ENCODE measurements at regions not wholly inside any gene's neighbourhood (a gene's known extent, or its start where the extent isn't known, plus 50 kb on each side); places are given as distances from the start of the nearest gene placed in this dataset.
"Not testable (repeated sequence)": the region's sequence is repeated elsewhere in the genome, so short reads cannot be mapped to it uniquely, and the experiment has no call there.

DNA sequence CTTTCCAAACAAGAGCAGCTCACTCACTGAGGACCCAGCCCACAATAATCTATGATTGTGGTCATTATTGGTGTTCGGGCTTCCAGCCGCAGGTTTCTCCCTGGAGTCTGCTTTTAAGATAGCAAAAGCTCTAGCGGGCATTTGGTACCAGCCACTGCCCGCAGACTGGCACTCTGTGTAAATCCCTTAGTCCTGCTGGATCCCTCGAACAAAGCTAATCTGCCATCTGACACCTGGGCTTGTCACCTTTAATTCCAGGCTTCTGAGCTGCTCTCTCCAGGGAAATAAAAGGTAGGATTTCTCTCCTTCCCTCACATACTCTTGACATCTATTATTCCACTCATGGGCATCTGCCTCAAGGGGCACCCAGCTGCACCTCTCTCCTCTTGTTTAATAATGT, 158.7 kb downstream of the PDCD6IP start:
- DNase-seq: no peak

DNA sequence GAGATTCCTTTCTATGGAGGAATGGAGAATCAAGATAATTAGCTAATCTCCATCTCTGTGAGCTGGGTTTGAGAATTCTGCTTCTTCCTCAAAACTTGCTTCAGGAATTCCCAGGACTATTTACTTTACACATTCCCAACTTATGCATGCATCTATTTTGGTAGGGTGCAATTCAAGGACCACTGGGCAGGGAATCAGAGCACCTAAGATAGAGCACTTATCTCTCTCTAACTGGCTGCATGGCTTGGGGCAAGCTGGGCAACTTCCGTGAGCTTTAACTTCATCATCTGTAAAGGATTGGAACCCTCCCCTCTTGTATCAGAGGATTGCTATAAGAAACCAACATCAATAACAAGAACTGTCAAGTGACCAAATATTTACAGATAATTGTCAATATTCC, 160.2 kb downstream of the PDCD6IP start:
- no peak for DNase-seq

DNA sequence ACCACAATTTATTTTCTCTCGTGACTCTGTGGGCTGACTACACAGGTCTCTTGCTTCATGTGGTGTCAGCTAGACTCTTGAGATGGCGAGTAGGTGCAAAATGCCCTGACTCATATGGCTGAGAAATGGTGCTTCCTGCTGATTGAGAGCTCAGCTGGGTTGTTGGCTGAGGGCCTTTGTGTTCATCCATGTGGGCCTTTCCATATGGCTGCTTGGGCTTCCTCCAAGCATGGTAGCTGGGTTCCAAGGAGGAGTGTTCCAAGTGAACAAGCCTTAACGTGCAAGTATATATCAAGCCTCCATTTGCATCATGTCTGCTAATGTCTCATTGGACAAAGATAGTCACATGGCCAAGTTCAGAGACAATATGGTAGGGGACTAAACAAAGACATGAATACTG, 164.0 kb downstream of the PDCD6IP start:
- DNase-seq: no peak

DNA sequence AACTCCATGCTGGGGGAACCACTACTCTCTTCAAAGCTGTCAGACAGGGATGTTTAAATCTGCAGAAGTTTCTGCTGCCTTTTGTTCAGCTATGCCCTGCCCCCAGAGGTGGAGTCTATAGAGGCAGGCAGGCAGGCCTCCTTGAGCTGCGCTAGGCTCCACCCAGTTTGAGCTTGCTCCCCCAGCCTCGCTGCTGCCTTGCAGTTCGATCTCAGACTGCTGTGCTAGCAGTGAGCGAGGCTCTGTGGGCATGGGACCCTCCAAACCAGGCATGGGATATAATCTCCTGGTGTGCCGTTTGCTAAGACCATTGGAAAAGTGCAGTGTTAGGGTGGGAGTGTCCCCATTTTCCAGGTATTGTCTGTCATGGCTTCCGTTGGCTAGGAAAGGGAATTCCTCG, 171.8 kb downstream of the PDCD6IP start:
- DNase-seq: not testable (repeated sequence)

DNA sequence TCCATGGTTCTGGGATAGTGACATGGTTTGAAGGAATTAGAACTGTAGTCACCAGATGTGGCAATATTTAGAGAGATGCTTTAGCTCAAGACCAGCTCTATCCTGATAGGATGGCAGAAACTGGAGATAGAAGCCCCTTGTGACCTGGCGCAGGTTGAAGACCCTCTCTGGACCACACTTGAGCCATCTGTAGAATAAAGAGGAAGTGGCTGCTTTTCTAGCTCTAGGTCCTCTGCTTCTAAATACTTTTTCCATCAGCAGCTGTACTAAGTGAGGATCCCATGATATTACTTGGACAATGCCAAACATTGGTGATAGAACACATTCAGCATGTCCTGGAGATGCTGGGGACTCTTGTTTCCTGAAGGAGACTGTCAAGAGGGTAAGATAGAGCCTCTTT, 172.6 kb downstream of the PDCD6IP start:
- no peak for DNase-seq

DNA sequence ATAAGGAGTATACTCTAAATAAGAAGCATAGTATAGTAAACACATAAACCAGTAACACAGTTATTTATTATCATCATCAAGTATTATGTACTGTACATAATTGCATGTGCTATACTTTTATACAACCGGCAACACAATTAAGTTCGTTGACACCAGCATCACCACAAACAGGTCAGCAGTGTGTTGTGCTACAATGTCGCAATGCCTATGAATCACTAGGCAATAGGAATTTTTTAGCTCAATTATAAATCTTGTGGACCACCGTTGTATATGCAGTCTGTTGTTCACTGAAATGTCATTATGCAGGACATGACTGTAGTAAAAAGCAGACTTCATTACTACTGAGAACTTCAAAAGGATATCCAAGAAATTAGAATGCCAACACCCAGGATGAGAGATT, 177.0 kb downstream of the PDCD6IP start:
- DNase-seq: peak; percentile 13

DNA sequence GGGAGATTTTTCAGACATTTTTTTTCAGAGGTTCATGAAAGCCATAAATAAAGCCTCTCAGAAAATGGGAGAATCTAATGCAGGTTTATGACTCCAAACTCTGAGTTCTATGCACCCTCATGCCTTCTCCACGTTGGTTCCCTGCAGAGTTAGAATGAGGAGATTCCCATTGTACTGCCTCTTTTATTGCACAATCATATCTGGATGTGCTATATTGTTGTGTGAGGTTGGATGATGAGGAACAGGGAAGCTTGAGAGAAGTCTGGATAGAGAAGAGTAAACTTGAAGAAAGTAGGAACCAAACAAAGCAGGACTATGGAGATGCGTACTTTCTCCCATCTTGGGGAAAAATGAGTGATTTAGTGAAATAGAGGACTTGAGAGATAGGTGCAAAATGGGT, 178.8 kb downstream of the PDCD6IP start:
- DNase-seq: no peak

DNA sequence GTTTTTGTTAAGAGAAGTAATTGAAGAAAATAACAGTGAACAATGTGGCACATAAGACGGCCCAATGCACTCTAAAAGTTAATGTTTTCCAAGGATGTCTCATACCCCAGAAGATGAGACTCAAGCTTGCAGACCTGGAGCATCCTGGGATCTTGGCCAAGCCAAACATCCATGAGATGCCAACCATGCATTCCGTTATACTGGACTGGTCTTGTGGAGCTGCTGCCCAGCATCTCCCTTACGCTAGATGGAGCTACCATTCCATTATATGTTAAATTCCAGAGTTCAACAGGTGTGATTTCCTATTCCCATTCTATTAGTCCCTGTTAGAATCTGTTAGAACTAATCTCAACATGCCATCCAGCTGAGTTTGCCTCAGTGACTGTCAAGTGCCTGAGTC, 181.8 kb downstream of the PDCD6IP start:
- DNase-seq: peak; percentile 90

DNA sequence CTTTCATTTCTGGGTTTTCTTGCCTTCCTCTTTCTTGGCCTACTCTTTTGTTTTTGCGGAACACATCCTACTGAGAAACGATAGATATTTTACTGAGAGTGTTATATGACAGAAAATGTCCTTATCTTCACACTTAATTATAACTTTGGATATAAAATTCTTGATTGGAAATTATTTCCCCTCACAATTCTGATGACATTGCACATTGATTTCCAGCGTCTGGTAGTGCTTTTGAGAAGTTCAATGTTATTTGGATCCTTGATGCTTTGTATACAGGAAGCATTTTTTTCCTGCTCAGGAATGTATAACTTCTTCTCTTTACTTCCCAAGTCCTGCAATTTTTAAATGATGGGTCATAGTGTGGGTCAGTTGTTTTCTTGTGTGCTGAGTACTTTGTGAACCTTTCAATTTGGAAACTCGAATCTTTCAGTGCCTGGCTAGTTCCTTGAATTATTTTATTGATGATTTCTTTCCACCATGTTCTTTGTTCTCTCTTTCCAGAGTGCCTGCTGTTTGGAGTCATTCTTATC, 183.9 kb downstream of the PDCD6IP start:
- peak; percentile 37 for DNase-seq

DNA sequence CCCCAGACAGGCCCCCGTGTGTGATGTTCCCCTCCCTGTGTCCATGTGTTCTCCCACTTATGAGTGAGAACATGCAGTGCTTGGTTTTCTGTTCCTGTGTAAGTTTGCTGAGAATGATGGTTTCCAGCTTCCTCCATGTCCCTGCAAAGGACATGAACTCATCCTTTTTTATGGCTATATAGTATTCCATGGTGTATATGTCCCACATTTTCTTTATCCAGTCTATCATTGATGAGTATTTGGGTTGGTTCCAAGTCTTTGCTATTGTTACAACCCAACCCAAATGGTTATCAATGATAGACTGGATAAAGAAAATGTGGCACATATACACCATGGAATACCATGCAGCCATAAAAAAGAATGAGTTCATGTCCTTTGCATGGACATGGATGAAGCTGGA, 184.5 kb downstream of the PDCD6IP start:
- DNase-seq: not testable (repeated sequence)

DNA sequence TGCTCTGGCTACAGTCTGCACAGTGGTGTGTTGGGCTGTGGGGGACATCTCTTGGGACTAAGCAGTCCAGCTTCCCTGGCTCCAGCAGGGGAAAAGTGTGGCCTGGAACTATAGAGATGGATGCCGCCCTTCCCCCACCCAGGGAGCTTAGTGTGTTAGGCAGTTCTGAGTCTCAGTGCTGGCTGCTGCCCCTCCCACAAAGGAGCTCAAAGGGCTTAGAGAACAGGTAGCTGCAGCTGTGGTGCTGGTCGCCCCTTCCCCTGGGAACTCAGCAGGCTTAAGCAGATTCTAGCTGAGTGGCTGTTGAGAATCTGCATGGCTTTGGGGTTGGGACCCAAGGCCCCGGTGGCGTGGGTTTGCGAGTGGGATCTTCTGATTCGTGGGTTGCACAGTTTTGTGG, 190.8 kb downstream of the PDCD6IP start:
- no peak for DNase-seq

DNA sequence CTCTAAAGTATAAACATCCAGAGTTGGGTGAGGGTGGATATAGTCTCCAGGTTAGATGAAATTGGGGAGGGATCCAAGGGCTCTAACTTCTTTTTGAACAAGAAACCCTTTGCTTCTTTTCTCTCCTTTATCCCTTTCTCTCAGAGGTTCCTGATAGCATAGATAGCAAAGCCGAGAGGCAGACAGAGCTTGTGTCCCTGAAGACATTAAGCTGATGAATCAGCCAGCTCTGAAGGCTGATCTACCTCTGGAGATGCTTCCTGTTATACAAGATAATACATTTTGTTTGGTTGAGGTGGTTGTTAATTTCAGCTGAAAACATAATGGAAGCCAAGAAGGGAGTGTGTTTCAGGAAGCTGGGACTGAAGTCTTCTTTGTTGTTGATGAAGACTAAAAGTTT, 193.2 kb downstream of the PDCD6IP start:
- DNase-seq: peak; percentile 29

DNA sequence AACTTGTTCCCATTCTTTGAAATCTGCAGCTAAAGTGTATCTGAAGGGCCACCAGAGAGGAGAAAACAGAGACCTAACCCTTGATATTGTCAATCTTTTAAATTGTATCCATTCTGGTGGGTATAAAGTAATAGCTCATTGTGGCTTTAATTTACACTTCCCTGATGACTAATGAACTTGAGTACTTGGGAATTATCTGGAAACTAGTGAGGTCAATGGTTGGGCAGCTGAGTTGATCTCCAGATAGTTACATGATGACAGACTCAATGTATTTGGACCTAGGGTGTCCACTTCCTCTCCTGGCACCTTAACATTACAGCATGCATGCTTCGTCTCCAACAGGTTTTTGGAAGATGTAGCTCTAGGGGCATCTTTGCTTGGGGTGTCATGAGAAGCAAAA, 195.2 kb downstream of the PDCD6IP start:
- peak; percentile 60 for DNase-seq

DNA sequence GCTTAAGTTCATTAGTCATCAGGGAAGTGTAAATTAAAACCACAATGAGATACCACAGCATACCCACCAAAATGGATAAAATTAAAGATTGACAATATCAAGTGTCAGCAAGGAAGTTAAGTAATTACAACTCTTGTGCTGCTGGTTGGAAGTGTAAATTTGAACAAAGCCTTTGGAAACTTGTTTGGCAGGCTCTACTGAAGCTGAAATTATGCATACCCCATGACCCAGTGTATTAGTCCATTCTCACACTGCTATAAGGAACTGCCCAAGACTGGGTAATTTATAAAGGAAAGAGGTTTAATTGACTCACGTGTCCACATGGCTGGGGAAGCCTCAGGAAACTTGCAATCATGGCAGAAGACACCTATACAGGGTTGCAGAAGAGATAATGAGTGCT, 196.1 kb downstream of the PDCD6IP start:
- DNase-seq: no peak

DNA sequence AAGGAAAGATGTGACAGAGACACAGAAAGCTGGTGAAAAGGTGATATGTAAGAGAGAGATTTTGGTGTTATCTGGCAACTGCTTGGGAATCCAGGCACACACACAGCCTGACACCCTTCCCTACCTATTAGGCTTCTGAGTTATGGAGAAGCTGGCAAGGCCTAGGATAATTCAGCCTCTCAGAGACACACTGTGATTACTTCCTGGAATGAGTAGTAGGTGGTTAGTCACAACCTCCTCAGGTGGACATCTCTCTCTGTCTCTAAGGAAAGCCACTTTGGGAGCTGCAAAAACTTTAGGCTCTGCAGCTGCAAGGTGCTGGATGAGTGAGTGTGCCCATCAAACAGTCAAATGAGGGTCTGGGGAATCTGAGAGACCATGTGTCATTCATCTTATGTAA, 201.9 kb downstream of the PDCD6IP start:
- no peak for DNase-seq

DNA sequence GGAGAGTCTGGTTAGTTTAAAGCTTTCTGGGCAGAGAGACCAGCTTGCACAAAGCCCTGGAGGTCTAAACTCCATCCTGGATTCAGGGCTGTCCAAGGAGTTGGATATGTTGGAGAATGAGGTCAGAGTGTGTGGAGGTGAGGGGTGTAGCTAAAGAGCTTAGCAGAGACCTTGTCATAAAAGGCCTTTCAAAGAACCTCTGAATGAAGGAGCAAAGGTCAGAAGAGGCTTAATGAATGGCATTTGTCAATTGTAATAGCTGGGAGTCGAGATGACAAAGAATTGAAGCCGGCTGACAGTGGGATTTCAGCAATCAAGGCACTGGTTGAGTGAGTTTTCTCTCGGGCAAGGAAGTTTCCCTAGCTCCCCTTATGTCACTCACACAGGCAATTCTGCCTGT, 202.6 kb downstream of the PDCD6IP start:
- no peak for DNase-seq

DNA sequence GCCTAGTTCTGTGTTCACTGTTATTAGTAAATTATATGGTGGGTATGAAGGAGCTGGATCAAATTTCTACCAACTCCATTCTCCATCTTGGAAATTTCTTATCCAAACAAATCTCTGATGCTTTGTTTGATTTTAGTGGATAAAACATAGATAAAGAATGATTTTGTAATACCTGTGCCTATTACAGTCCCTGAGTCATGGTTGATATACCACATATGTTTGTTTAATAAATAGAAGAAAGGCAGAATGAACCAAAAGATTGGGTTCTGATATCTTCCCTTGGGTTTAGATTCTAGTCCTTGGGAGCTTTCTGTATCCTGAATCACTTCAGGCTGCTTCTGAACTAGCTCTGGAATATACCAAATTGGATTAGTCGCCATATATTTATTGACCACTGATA, 203.6 kb downstream of the PDCD6IP start:
- DNase-seq: no peak

DNA sequence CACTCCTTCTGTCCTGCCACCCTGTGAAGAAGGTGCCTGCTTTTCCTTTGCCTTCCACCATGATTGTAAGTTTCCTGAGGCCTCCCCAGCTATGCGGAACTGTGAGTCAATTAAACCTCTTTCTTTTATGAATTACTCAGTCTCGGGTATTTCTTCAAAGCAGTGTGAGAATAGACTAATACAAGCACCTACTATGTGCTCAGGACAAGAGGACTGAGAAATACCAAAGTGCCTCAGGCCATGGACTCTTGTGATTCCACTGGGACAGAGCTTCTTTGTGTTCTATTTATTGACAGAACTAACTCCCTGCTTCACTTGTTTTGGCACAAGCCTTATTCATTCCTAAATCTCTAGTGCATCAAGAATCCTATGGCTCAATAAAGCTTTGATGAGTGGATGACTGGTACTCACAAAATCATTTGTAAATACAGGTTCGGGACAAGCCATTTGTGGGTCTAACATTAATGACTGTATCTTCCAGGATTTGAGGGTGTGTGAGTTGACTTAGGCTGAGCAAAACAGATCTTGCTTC, 204.2 kb downstream of the PDCD6IP start:
- no peak for DNase-seq

DNA sequence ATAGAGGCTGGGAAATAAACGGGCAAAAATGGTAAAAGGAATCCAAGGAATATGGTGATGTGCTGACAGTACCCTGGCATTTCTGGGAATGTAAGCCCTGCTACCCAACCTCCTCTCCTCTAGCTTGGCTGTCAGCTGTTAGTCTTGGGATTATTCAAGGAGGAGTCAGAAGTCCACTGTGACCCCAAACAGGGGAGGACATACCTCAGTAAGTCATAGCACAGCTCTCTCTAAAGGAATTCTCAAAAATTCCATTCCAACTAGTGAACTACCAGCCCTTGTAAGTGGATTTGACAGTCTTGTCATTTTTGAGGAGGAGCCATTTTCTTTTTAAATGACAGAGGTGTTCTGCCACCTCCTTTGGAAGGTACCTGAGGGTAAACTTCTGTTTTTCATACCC, 207.5 kb downstream of the PDCD6IP start:
- peak; percentile 96 for DNase-seq

DNA sequence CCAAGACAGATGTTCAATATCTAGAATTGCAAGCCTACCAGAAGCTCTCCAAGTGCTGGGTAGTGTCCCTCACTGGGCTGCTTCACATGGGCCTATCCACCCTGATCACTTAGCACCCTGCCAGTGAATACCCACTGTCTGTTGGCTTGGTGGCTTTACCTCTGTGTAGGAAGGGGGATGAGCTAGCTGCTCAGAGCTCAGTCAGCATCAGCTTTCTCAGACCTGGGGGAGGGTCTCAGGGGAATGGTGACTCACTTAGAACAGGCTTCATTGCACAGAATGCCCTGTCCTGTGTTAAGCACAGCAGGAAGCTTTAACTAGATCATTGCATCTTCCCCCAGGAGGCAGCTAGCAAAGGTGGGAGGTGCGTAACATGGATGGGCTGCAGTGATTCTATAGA, 209.8 kb downstream of the PDCD6IP start:
- DNase-seq: peak; percentile 92

DNA sequence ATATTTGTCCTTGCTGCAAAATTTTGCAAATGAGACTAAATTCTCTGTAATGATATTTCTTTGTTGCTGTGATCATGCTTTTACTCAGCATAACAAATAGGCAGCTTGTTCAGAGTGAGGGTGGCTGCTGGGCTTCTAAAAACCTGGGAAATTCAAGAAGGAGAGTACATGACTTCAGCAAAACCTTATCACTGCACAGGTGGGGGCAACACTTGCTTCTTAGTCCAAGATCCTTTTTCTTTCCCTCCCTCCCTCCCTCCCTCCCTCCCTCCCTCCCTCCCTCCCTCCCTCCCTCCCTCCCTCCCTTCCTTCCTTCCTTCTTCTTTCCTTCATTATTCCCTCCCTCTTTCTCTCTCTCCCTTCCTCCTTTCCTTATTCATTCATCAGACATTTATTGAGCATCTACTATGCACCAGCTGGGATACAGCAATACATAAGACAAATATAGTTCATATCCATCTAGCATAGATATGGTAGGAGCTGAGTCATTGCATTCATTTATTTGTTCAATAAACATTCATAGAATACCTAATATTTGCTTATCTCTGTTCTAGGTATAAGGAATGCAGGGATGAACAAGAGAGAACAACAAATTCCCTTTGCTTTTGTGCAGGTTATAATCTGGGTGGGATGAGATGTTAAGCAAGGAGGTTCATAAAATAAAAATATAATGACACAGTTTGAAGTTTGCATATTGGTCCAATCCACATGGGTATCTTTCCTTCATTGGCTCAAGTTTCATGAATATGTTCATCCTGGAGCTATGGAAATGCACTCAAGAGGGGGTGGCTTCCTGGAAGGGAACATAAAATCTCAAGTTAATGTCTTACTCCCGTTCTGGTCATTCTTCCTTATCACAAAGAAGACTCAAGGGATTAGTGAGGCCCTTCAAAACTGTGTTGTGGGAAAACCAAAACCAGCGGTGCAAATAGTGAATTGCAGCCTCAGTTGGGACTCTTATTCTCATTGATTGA, 210.7 kb downstream of the PDCD6IP start:
- no peak for DNase-seq

DNA sequence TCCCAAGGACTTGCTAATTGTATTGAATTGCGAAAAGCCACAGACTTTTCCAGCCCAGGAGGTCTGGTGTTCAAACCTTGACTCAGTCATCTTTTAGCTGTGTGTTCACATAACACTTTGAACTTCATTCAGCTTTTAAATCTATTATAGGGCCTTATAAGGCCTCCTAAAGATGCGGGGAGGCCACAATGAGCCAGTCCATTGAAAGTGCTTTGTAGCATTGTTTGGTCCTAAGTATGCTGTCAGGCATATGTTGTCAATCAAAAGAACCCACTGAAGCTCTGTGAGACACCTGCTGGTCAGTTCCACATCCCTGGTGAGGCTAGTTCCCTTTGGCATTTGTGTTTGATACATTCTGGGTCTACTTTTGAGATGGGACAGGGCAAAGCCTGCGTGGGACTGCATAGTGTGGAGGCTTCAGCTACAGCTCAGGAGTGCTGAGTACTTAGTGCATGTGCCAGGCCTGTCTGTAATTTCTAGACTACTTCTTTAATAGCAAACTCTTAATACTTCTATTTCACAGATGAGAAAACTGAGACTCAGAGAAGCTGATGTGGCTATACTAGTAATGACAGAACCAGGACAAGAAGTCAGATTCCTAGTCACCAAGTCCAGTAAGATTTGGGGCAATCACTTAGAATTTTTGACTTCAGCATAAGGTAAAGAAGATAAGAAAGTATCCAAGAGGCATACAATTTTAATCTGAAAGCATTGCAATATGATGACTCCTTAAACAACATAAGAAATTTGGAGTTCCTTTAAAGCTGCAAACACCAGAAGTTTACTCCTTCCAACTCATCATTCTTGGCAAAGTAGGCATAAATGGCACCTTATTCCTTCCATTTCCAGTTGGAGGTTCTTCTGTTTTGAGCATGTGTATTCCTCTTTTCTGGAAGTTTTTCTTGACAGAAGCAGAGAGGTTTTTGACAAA, 213.0 kb downstream of the PDCD6IP start:
- peak; percentile 72 for DNase-seq

DNA sequence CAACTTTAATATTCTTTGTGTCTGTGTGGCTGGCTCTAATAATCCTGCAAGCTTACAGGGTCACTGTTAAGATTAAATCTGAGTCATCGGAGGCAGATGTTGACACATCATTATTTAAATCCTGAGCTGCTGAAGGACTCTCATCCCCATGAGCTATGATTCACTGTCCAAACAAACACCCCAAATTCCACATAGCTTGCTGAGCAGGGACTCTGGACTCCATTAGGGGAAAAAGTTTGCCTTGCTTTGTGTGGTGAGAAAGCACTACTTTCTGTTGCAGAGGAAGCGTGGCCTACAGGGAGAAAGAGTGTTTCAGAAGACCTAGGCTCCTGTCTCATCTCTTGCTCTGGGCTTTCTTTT, 213.7 kb downstream of the PDCD6IP start:
- DNase-seq: peak; percentile 99

All from fibroblast of skin of right biceps (primary cell).